Peyer's patch (tissue), 4 donors: ENCODE measurements at regions not wholly inside any gene's neighbourhood (a gene's known extent, or its start where the extent isn't known, plus 50 kb on each side); places are given as distances from the start of the nearest gene placed in this dataset.

ENCODE experiments used
- DNase-seq, 3 donors: peaks; one replicate each; pipeline ENCODE4 v3.0.0-alpha.2; 2017 to 2019
- H3K27ac ChIP-seq, 4 donors: fragments of 200-600 bp; sonication (generic); one replicate each; pipeline ENCODE4 v1.5.1; 2016 to 2019
- H3K27me3 ChIP-seq, 2 donors: fragments of 200-600 bp; sonication (generic); one replicate each; pipeline ENCODE4 v1.5.1; 2019
- H3K36me3 ChIP-seq, 3 donors: fragments of 200-600 bp; sonication (generic); one replicate each; pipeline ENCODE4 v1.5.1; 2016 to 2019
- H3K4me1 ChIP-seq, 4 donors: fragments of 200-600 bp; sonication (generic); one replicate each; pipeline ENCODE4 v1.5.1; 2016 to 2019
- H3K4me3 ChIP-seq, 4 donors: fragments of 200-600 bp; sonication (generic); 1 replicate in 3 of 4; 2 replicates in 1 of 4; pipeline ENCODE4 v1.5.1; 2016 to 2019; ENCODE audit warnings: mild to moderate bottlenecking in 1 of 4
- H3K9me3 ChIP-seq, 4 donors: fragments of 200-600 bp; sonication (generic); one replicate each; pipeline ENCODE4 v1.5.1; 2016 to 2019; ENCODE audit warnings: mild to moderate bottlenecking in 1 of 4
- CTCF ChIP-seq, 6 experiments: fragments of 450-650 bp in 4 of 6; fragments of 200-600 bp in 2 of 6; sonication (generic) in 1 of 6; IDR thresholded peaks; one replicate each; pipeline ENCODE4 v1.5.1; 2017 to 2019; ENCODE audit warnings: antibody characterized with exemption in 6 of 6, mild to moderate bottlenecking in 3 of 6, moderate library complexity in 1 of 6
- POLR2A ChIP-seq, 2 donors: fragments of 450-650 bp; IDR thresholded peaks; one replicate each; pipeline ENCODE4 v1.5.1; 2017; ENCODE audit warnings: antibody characterized with exemption in 2 of 2, mild to moderate bottlenecking in 2 of 2, moderate library complexity in 2 of 2

- DNase-seq, result no peak
- no peak overlapping the region for H3K27ac ChIP-seq
- H3K4me1 ChIP-seq, result peaks cover 0 to 5% (median 0%) of the 10 kb centered on the region in 4 donors
- peak overlapping the region in 1 of 4 donors; percentile 5 for H3K4me3 ChIP-seq
- TF ChIP-seq POLR2A (IDR thresholded peaks at IDR 0.05), result no peak
- no peak for TF ChIP-seq CTCF (IDR thresholded peaks at IDR 0.05)
- H3K36me3 ChIP-seq, result no peaks in the 10 kb centered on the region
- H3K9me3 ChIP-seq, result no peaks in the 10 kb centered on the region
- H3K27me3 ChIP-seq, result no peaks in the 10 kb centered on the region
These were observed 115.2 kb upstream of the ARGLU1 start for GRCh38 chr13:106683179-106683578.

GRCh38 chr13:106681997-106682396 lies 114.1 kb upstream of the ARGLU1 start:
- Histone ChIP-seq H3K27me3 (no peaks in the 10 kb centered on the region), H3K4me3 (no peak overlapping the region), H3K27ac (no peak overlapping the region), H3K4me1 (peaks cover 0 to 5% (median 0%) of the 10 kb centered on the region in 4 donors), H3K36me3 (no peaks in the 10 kb centered on the region), H3K9me3 (no peaks in the 10 kb centered on the region)
- no peak for DNase-seq
- TF ChIP-seq CTCF (IDR thresholded peaks at IDR 0.05) (no peak), POLR2A (IDR thresholded peaks at IDR 0.05) (no peak)

GRCh38 chr13:106681536-106681935 lies 113.6 kb upstream of the ARGLU1 start:
- no peaks in the 10 kb centered on the region for H3K9me3 ChIP-seq
- TF ChIP-seq POLR2A (IDR thresholded peaks at IDR 0.05), result no peak
- no peak for TF ChIP-seq CTCF (IDR thresholded peaks at IDR 0.05)
- no peak overlapping the region for H3K27ac ChIP-seq
- H3K36me3 ChIP-seq, result no peaks in the 10 kb centered on the region
- H3K27me3 ChIP-seq, result no peaks in the 10 kb centered on the region
- peaks cover 0 to 5% (median 0%) of the 10 kb centered on the region in 4 donors for H3K4me1 ChIP-seq
- no peak overlapping the region for H3K4me3 ChIP-seq
- no peak for DNase-seq

- Histone ChIP-seq H3K9me3 (no peaks in the 10 kb centered on the region), H3K36me3 (no peaks in the 10 kb centered on the region), H3K27ac (no peak overlapping the region), H3K4me3 (no peak overlapping the region), H3K4me1 (peaks cover 0 to 5% (median 0%) of the 10 kb centered on the region in 4 donors), H3K27me3 (no peaks in the 10 kb centered on the region)
- no peak for DNase-seq
- no peak for TF ChIP-seq CTCF (IDR thresholded peaks at IDR 0.05)
- TF ChIP-seq POLR2A (IDR thresholded peaks at IDR 0.05), result no peak
These were observed 113.0 kb upstream of the ARGLU1 start for GRCh38 chr13:106680796-106681472.

GRCh38 chr13:106678646-106679418 lies 110.9 kb upstream of the ARGLU1 start:
- H3K9me3 ChIP-seq, result no peaks in the 10 kb centered on the region
- H3K27me3 ChIP-seq, result no peaks in the 10 kb centered on the region
- H3K27ac ChIP-seq, result no peak overlapping the region
- DNase-seq, result no peak
- no peaks in the 10 kb centered on the region for H3K36me3 ChIP-seq
- no peak for TF ChIP-seq CTCF (IDR thresholded peaks at IDR 0.05)
- no peak for TF ChIP-seq POLR2A (IDR thresholded peaks at IDR 0.05)
- peaks cover 0 to 5% (median 0%) of the 10 kb centered on the region in 4 donors for H3K4me1 ChIP-seq
- no peak overlapping the region for H3K4me3 ChIP-seq
